H7 (cell line): ENCODE measurements at regions not wholly inside any gene's neighbourhood (a gene's known extent, or its start where the extent isn't known, plus 50 kb on each side); places are given as distances from the start of the nearest gene placed in this dataset.
"Not testable (repeated sequence)": the region's sequence is repeated elsewhere in the genome, so short reads cannot be mapped to it uniquely, and the experiment has no call there.

ENCODE experiments used
- DNase-seq: peaks from one replicate; pipeline ENCODE4 v3.0.0; 2012
- H3K27me3 ChIP-seq: 2 replicates; pipeline ENCODE4 v1.6.0; 2011; ENCODE audit warnings: mild to moderate bottlenecking, low read length; ENCODE audit not compliant: control insufficient read depth, insufficient read depth
- H3K36me3 ChIP-seq: replicated peaks from 2 replicates; pipeline ENCODE4 v1.5.1; 2011; ENCODE audit warnings: low read length; ENCODE audit not compliant: control insufficient read depth, insufficient read depth
- H3K4me3 ChIP-seq: 2 replicates; pipeline ENCODE4 v1.5.1; 2011; ENCODE audit warnings: low read depth, mild to moderate bottlenecking, control low read depth, low read length, moderate library complexity; ENCODE audit not compliant: insufficient read depth

GRCh38 chr6:117761610-117762009 lies 86.3 kb downstream of the NUS1 start:
- Histone ChIP-seq H3K4me3 (no peak overlapping the region), H3K27me3 (no peaks in the 10 kb centered on the region), H3K36me3 (no peaks in the 10 kb centered on the region)
- no peak for DNase-seq

DNA sequence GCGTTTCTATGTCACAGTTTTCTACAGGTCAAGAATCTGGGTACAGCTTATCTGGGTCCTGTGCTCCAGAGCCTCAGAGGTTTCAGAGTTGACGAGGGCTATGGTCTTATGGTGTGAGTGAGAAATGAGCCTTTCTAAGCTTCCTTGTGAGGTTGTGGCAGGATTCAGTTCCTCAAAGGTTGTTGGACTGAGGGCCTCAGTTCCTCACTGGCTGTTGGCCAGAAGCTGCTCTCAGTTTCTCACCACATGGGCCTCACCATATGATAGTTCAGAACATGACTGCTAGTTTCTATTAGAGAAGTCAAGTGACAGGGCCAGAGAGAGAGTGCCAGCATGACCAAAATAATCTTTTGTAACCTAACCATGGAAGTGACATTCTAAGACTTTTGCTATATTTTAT lies 96.1 kb downstream of the NUS1 start:
- no peak for DNase-seq
- Histone ChIP-seq H3K4me3 (no peak overlapping the region), H3K27me3 (no peaks in the 10 kb centered on the region), H3K36me3 (no peaks in the 10 kb centered on the region)

DNA sequence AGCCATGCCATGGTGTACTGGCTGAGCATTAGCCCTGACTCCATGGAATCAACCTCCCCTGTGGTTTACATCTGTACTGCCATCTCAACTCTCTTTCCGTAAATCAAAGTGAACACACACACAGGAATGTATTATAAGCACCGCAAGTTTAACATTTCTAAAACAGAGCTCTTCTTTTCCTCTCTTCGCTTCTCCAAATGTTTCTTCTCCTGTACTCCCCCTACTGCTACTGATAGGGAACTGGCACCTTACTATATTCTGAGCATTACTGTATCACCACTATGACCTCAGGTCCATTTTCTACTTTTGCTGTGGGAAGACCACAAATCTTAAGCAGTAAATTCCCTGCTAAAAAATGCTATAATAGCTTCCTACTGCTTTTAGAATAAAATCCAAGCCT lies 101.2 kb downstream of the NUS1 start:
- Histone ChIP-seq H3K27me3 (no peaks in the 10 kb centered on the region), H3K36me3 (no peaks in the 10 kb centered on the region), H3K4me3 (no peak overlapping the region)
- peak; percentile 16 for DNase-seq

- no peak for DNase-seq
These were observed 106.3 kb downstream of the NUS1 start for GRCh38 chr6:117781550-117781949.

GRCh38 chr6:117783279-117783678 lies 108.0 kb downstream of the NUS1 start:
- Histone ChIP-seq H3K4me3 (no peak overlapping the region), H3K27me3 (no peaks in the 10 kb centered on the region), H3K36me3 (no peaks in the 10 kb centered on the region)
- no peak for DNase-seq

More at GRCh38 chr6:117781550-117781949, 106.3 kb downstream of the NUS1 start:
- H3K27me3 ChIP-seq, result no peaks in the 10 kb centered on the region
- H3K36me3 ChIP-seq, result no peaks in the 10 kb centered on the region
- no peak overlapping the region for H3K4me3 ChIP-seq

- Histone ChIP-seq H3K4me3 (no peak overlapping the region), H3K36me3 (no peaks in the 10 kb centered on the region), H3K27me3 (no peaks in the 10 kb centered on the region)
- DNase-seq, result no peak
These were observed 115.7 kb downstream of the NUS1 start for GRCh38 chr6:117791012-117791411.

DNA sequence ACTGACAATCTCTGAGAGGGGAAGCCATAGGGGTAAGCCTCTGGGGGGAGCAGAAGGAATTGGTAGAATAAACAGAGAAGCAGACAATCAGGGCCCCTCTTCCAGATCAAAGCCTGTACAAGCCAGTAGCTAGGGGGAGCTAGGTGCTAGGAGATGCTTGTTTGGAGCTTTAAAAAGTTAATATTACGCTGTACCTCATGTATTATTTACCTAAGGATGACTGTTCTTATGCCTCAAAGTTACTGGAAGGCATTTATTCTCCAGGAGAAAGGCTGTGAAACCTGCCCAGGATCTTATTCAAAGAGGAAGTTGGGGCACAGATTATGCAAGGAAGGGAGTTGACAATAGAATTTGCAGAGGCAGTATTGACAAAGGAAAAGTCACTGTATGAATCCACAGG lies 111.8 kb upstream of the SLC35F1 start:
- peak; percentile 26 for DNase-seq
- H3K27me3 ChIP-seq, result no peaks in the 10 kb centered on the region
- no peak overlapping the region for H3K4me3 ChIP-seq

GRCh38 chr6:117798819-117799218 lies 108.2 kb upstream of the SLC35F1 start:
- H3K4me3 ChIP-seq, DNase-seq, H3K36me3 ChIP-seq, H3K27me3 ChIP-seq: not testable (repeated sequence)

More for the DNA sequence above, 111.8 kb upstream of the SLC35F1 start:
- no peaks in the 10 kb centered on the region for H3K36me3 ChIP-seq

DNA sequence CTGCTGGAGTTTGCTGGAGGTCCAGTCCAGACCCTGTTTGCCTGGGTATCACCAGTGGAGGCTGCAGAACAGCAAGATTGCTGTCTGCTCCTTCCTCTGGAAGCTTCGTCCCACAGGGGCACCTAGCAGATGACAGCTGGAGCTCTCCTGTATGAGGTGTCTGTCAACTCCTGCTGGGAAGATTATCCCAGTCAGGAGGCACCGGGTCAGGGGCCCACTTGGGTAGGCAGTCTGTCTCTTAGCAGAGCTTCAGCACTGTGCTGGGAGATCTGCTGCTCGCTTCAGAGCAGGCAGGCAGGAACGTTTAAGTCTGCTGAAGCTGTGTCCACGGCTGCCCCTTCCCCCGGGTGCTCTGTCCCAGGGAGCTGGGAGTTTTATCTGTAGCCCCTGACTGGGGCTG lies 96.8 kb upstream of the SLC35F1 start:
- no peaks in the 10 kb centered on the region for H3K36me3 ChIP-seq
- no peaks in the 10 kb centered on the region for H3K27me3 ChIP-seq
- DNase-seq, result no peak
- no peak overlapping the region for H3K4me3 ChIP-seq

- no peaks in the 10 kb centered on the region for H3K27me3 ChIP-seq
- no peaks in the 10 kb centered on the region for H3K36me3 ChIP-seq
- DNase-seq, result no peak
- no peak overlapping the region for H3K4me3 ChIP-seq
These were observed 89.6 kb upstream of the SLC35F1 start for GRCh38 chr6:117817499-117817898.

- no peak for DNase-seq
- Histone ChIP-seq H3K4me3 (no peak overlapping the region), H3K27me3 (no peaks in the 10 kb centered on the region), H3K36me3 (no peaks in the 10 kb centered on the region)
These were observed 89.1 kb upstream of the SLC35F1 start for GRCh38 chr6:117817992-117818391.

DNA sequence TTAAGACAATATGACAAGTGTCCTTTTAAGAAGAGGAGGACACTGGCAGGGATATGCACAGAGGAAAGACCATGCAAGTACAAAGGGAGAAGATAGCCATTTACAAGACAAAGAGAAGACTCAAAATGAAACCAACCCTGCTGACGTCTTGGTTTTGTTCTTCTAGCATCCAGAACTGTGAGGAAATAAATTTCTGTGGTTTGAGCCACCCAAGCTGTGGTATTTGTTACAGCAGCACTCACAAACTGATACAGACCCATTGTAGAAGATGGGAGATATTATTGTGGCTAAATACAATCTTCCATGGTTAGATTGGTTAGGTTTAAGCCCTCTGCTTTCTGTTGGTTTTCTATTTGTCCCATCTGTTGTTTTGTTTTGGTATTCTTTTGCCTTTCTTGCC lies 88.6 kb upstream of the SLC35F1 start:
- H3K36me3 ChIP-seq, result no peaks in the 10 kb centered on the region
- H3K4me3 ChIP-seq, result no peak overlapping the region
- no peak for DNase-seq
- no peaks in the 10 kb centered on the region for H3K27me3 ChIP-seq

DNA sequence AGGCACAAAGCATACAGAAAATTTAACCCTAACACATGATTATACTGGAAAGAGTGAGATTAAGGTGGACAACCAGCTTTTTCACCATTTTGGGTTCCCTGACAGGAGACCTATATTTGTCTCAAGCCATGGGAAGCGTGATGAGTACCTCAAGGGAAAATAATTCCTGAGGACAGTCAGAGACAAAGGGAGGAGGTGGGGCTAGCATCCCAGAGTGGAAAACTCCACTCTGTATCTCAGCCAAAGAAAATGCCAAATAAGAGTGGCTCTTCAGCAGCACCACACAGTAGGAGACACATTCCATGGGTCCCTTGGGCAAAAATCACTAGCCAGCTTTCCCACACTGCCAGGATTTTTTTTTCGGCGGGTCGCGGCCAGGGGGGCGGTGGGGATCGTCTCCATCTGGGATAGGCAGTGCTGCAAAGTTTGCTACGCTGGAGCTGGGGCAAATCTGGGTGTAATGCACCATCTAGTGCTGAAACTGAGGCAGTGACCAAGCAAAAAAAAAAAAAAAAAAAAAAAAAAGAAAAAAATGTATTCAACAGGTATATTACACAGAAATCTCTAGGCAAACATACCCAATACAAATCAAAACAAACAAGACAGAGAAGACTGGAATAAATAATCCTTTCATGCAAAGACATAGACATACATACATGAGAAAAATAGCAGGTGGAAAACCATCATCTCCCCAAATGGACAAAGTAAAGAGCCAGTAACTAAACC lies 77.3 kb upstream of the SLC35F1 start:
- H3K4me3 ChIP-seq, result peak overlapping the region; percentile 41
- no peaks in the 10 kb centered on the region for H3K36me3 ChIP-seq
- peak; percentile 65 for DNase-seq
- no peaks in the 10 kb centered on the region for H3K27me3 ChIP-seq

DNA sequence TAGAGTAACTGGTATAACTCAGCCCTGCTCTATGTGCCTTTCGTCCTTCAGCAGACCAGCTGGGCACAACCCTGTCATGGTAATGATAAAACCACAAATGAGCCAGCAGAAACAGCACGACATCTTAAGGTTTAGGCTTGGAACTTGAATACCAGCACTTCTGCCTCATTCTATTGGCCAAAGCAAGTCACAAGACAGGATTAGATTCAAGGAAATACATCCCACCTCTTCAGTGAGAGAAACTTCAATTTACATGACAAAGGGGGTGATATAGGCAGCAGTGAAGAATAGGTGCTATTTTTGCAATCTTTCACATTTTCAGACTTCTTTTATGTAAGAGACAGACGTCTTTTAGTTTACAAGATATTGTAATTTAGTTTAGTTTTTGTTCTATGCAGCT lies 69.8 kb upstream of the SLC35F1 start:
- Histone ChIP-seq H3K36me3 (no peaks in the 10 kb centered on the region), H3K27me3 (no peaks in the 10 kb centered on the region), H3K4me3 (no peak overlapping the region)
- no peak for DNase-seq

GRCh38 chr6:117840541-117840983 lies 66.5 kb upstream of the SLC35F1 start:
- no peaks in the 10 kb centered on the region for H3K36me3 ChIP-seq
- DNase-seq, result peak; percentile 16
- H3K4me3 ChIP-seq, result no peak overlapping the region
- H3K27me3 ChIP-seq, result no peaks in the 10 kb centered on the region

- Histone ChIP-seq H3K4me3 (no peak overlapping the region), H3K36me3 (no peaks in the 10 kb centered on the region), H3K27me3 (no peaks in the 10 kb centered on the region)
- DNase-seq, result no peak
These were observed 59.2 kb upstream of the SLC35F1 start for GRCh38 chr6:117847912-117848311.
